Stomach (tissue), 8 donors: ENCODE measurements at regions not wholly inside any gene's neighbourhood (a gene's known extent, or its start where the extent isn't known, plus 50 kb on each side); places are given as distances from the start of the nearest gene placed in this dataset.

Source experiments
- DNase-seq, 2 donors: peaks; one replicate each; pipeline versions ENCODE4 v3.0.0 to v3.0.0-alpha.2; 2013 to 2019
- H3K27ac ChIP-seq, 5 donors: fragments of 200-600 bp in 4 of 5; sonication (generic) in 4 of 5; one replicate each; pipeline ENCODE4 v1.5.1; 2013 to 2019; ENCODE audit warnings: mild to moderate bottlenecking in 1 of 5, moderate library complexity in 1 of 5
- H3K27me3 ChIP-seq, 3 donors: fragments of 200-600 bp; sonication (generic); one replicate each; pipeline ENCODE4 v1.5.1; 2017 to 2019; ENCODE audit warnings: mixed run types in 1 of 3
- H3K36me3 ChIP-seq, 4 donors: fragments of 200-600 bp; sonication (generic); 1 replicate in 3 of 4; 2 replicates in 1 of 4; pipeline ENCODE4 v1.5.1; 2016 to 2019
- H3K4me1 ChIP-seq, 4 donors: fragments of 200-600 bp; sonication (generic); one replicate each; pipeline ENCODE4 v1.5.1; 2016 to 2019
- H3K4me3 ChIP-seq, 4 donors: fragments of 200-600 bp; sonication (generic) in 3 of 4; one replicate each; pipeline ENCODE4 v1.5.1; 2016 to 2019; ENCODE audit warnings: mild to moderate bottlenecking in 1 of 4
- H3K9me3 ChIP-seq, 4 donors: fragments of 200-600 bp; sonication (generic); one replicate each; pipeline ENCODE4 v1.5.1; 2016 to 2019
- CTCF ChIP-seq, 7 experiments: fragments of 450-650 bp in 4 of 7; fragments of 200-600 bp in 3 of 7; sonication (generic) in 3 of 7; IDR thresholded peaks; one replicate each; pipeline ENCODE4 v1.5.1; 2016 to 2019; ENCODE audit warnings: antibody characterized with exemption in 7 of 7, control low read depth in 2 of 7, mild to moderate bottlenecking in 1 of 7
- EP300 ChIP-seq: sonication (generic); formaldehyde crosslinking; IDR thresholded peaks from one replicate; pipeline ENCODE4 v1.6.1; 2017; ENCODE audit warnings: antibody characterized with exemption
- POLR2A ChIP-seq, 4 donors: fragments of 450-650 bp; IDR thresholded peaks; one replicate each; pipeline ENCODE4 v1.6.1; 2016; ENCODE audit warnings: antibody characterized with exemption in 4 of 4, control low read depth in 2 of 4, mild to moderate bottlenecking in 1 of 4, moderate library complexity in 1 of 4
- POLR2AphosphoS5 ChIP-seq, 3 donors: sonication (generic); formaldehyde crosslinking; IDR thresholded peaks; one replicate each; pipeline ENCODE4 v1.6.1; 2016; ENCODE audit warnings: antibody characterized with exemption in 3 of 3
- WGBS, 5 donors: extraction: QIAGEN DNeasy Blood & Tissue Kit in 3 of 5; methylation state at CpG; one replicate each; pipeline versions ENCODE4 v1.1.5 to v1.1.7; 2013 to 2018; 5-methylcytosine and 5-hydroxymethylcytosine counted together
- intact Hi-C: fragments of 100-400 bp; cut with DNase I; formaldehyde crosslinking; loops from one replicate; pipeline ENCODE4 v1.15.1; 2023; ENCODE audit warnings: low total_unique reads
- donor health status: healthy with polysubstance abuse.
- donor health status: Bipolar disorder and iron deficiency.
- donor health status: healthy.

GRCh38 chr2:45275806-45276205, 266.6 kb upstream of the SIX2 start:
- no peaks in the 10 kb centered on the region for H3K27me3 ChIP-seq
- DNase-seq, result no peak
- peak overlapping the region in 4 of 5 donors; percentile 61 to 82 (median 68) for H3K27ac ChIP-seq
- H3K4me3 ChIP-seq, result no peak overlapping the region
- intact Hi-C loops, result no loop called here
- 54 to 92% (median 81%) methylated on average over 1 of the region's 1 CpG for WGBS, 5 donors
- TF ChIP-seq POLR2A (IDR thresholded peaks at IDR 0.05) (no peak), CTCF (IDR thresholded peaks at IDR 0.05) (no peak), POLR2AphosphoS5 (IDR thresholded peaks at IDR 0.05) (no peak), EP300 (no peak)
- peaks cover 34 to 52% (median 41%) of the 10 kb centered on the region in 4 donors for H3K4me1 ChIP-seq
- H3K36me3 ChIP-seq, result no peaks in the 10 kb centered on the region
- H3K9me3 ChIP-seq, result no peaks in the 10 kb centered on the region

DNA sequence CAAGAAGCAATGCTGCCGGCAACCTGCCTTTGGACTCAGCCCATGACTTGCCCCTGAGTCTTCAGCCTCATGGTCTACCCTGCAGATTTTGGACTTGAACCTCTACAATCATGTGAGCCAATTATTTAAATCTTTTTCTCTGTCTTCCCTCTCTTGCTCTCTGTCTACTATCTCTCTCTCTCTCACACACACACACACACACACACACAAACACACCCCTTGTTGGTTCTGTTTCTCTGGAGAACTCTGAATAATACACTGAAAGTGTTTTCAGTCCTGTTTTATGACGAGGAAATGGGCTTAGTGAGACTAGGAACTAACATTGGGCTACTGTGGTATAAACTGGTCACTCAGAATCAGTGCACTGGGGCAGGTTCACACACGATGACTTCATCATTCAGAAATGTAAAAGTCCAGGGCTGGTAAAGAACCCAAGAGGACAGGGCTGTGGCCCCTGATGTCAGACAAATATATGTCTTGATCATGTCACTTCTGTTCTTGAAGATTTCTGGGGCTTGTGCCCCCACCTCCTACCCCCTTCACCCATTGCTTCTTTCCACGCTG, 266.1 kb upstream of the SIX2 start:
- Histone ChIP-seq H3K27me3 (no peaks in the 10 kb centered on the region), H3K27ac (peak overlapping the region; percentile 41 to 82 (median 63)), H3K4me1 (peaks cover 34 to 53% (median 42%) of the 10 kb centered on the region in 4 donors), H3K4me3 (no peak overlapping the region), H3K9me3 (no peaks in the 10 kb centered on the region), H3K36me3 (no peaks in the 10 kb centered on the region)
- DNase-seq, result peak in 1 of 2 donors; percentile 67
- 64 to 74% (median 70%) methylated on average over 4 of the region's 4 CpGs for WGBS, 5 donors
- TF ChIP-seq POLR2A (IDR thresholded peaks at IDR 0.05) (no peak), CTCF (IDR thresholded peaks at IDR 0.05) (no peak), POLR2AphosphoS5 (IDR thresholded peaks at IDR 0.05) (no peak), EP300 (no peak)
- intact Hi-C loops, result no loop called here

DNA sequence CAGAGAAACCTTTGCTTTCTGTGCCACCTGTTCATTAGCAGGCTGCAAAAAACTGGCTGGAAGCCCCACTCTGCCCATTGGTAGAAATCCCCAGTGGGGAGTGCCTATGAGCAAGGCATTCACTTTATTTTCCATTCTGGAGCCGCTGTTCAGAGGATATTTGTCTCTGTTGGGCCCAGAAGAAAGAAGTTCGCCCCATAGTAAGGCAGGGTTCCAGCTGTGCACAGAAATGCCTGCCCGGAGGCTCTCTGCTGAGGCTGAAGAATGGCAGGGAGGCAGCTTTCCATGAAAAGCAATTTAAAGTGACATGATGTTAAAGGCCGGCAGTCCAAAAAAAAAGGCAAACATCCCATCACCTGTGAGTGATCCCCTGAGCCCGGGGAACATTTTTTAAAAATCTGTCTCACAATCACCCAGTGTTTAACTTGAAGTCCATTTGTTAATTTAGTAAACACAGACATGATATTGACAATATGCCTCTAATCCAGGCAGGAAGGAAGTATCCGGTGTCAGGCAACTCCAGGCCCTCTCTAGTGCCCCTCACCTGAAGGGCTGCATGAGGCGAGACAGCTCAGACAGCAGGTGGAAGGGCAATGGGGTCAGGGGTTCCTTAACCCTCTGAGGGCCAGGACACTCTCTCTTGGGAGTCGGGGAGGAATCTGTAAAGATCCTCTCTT, 265.1 kb upstream of the SIX2 start:
- peak overlapping the region; percentile 61 to 82 (median 74) for H3K27ac ChIP-seq
- intact Hi-C loops, result no loop called here
- H3K36me3 ChIP-seq, result no peaks in the 10 kb centered on the region
- TF ChIP-seq EP300, result no peak
- no peak for TF ChIP-seq CTCF (IDR thresholded peaks at IDR 0.05)
- TF ChIP-seq POLR2AphosphoS5 (IDR thresholded peaks at IDR 0.05), result no peak
- no peak for TF ChIP-seq POLR2A (IDR thresholded peaks at IDR 0.05)
- no peak overlapping the region for H3K4me3 ChIP-seq
- H3K9me3 ChIP-seq, result no peaks in the 10 kb centered on the region
- peaks cover 34 to 62% (median 41%) of the 10 kb centered on the region in 4 donors for H3K4me1 ChIP-seq
- DNase-seq, result peak in 1 of 2 donors; percentile 83
- no peaks in the 10 kb centered on the region for H3K27me3 ChIP-seq
- WGBS, 5 donors, result 28 to 47% (median 38%) methylated on average over 8 of the region's 8 CpGs

DNA sequence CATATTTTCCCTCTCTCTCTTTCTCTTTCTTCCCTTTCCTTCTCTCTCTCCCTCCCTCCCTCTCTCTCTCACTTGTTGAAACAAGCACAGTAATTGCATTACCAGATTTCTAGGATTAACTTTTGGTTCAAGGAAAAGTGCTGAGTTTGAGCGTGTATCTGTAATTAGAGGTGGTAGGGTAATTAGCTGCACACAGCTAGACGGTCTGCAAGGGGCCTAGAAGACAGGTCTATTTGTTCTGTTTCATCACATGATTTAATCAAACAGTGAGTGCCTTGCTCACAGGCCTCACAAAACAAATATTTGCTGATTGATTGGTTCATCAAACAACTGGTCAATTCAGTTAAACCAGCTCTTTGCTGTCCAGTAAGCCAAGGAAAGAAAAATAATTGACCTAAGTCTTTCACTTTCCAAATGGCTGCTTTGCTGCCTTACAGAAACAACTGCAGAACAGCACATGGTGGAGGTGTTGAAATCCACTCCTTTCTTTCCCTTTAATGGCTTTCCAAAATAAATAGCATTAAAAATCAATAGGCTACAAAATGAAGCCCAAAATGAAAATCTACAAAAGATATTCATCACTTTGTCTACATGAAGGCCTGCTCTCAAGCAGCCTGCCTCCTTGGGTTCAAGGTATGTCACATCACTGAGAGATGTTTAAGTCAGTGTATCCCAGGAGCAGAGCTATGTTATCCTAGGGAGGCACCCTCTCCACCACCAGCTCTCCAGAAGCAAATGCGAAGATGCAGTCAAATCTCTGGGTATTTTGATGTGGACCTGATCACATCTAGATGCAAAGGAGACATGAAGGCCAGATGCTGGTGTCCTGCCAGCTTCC, 264.4 kb upstream of the SIX2 start:
- peak; percentile 24 to 71 (median 52) for TF ChIP-seq POLR2AphosphoS5 (IDR thresholded peaks at IDR 0.05)
- TF ChIP-seq POLR2A (IDR thresholded peaks at IDR 0.05), result no peak
- Histone ChIP-seq H3K4me1 (peaks cover 34 to 62% (median 39%) of the 10 kb centered on the region in 4 donors), H3K27ac (peak overlapping the region; percentile 61 to 82 (median 74)), H3K36me3 (no peaks in the 10 kb centered on the region), H3K27me3 (no peaks in the 10 kb centered on the region), H3K4me3 (no peak overlapping the region), H3K9me3 (no peaks in the 10 kb centered on the region)
- 27 to 57% (median 41%) methylated on average over 3 of the region's 3 CpGs for WGBS, 5 donors
- intact Hi-C loops, result no loop called here
- peak in 1 of 2 donors; percentile 74 for DNase-seq
